ENCODE measurements at regions not wholly inside any gene's neighbourhood (a gene's known extent, or its start where the extent isn't known, plus 50 kb on each side); places are given as distances from the start of the nearest gene placed in this dataset.

GRCh38 chr11:134749040-134749839, 337.2 kb upstream of the B3GAT1 start:
- no peak for DNase-seq (ENCODE audit: low read depth, low spot score)

GRCh38 chr11:134746609-134747008, 334.6 kb upstream of the B3GAT1 start:
- DNase-seq (ENCODE audit: low read depth, low spot score): no peak

- no peak for DNase-seq (ENCODE audit: low read depth, low spot score)
Observed at GRCh38 chr11:134745456-134745855, 333.4 kb upstream of the B3GAT1 start.

GRCh38 chr11:134743820-134744195, 331.8 kb upstream of the B3GAT1 start:
- no peak for DNase-seq (ENCODE audit: low read depth, low spot score)

- DNase-seq (ENCODE audit: low read depth, low spot score): no peak
Observed at GRCh38 chr11:134742956-134743819, 331.1 kb upstream of the B3GAT1 start.

GRCh38 chr11:134742224-134742612, 330.2 kb upstream of the B3GAT1 start:
- no peak for DNase-seq (ENCODE audit: low read depth, low spot score)

GRCh38 chr11:134741453-134742223, 329.6 kb upstream of the B3GAT1 start:
- no peak for DNase-seq (ENCODE audit: low read depth, low spot score)

GRCh38 chr11:134740590-134741261, 328.7 kb upstream of the B3GAT1 start:
- DNase-seq (ENCODE audit: low read depth, low spot score): no peak

- no peak for DNase-seq (ENCODE audit: low read depth, low spot score)
Observed at GRCh38 chr11:134739136-134739535, 327.1 kb upstream of the B3GAT1 start.

GRCh38 chr11:134738581-134738980, 326.5 kb upstream of the B3GAT1 start:
- DNase-seq (ENCODE audit: low read depth, low spot score): no peak

- DNase-seq (ENCODE audit: low read depth, low spot score): no peak
Observed at GRCh38 chr11:134737563-134738510, 325.8 kb upstream of the B3GAT1 start.

- no peak for DNase-seq (ENCODE audit: low read depth, low spot score)
Observed at GRCh38 chr11:134736251-134736947, 324.4 kb upstream of the B3GAT1 start.

- DNase-seq (ENCODE audit: low read depth, low spot score): no peak
Observed at GRCh38 chr11:134734894-134735293, 322.9 kb upstream of the B3GAT1 start.

- DNase-seq (ENCODE audit: low read depth, low spot score): no peak
Observed at GRCh38 chr11:134734141-134734845, 322.3 kb upstream of the B3GAT1 start.

- no peak for DNase-seq (ENCODE audit: low read depth, low spot score)
Observed at GRCh38 chr11:134733646-134734045, 321.6 kb upstream of the B3GAT1 start.

- DNase-seq (ENCODE audit: low read depth, low spot score): no peak
Observed at GRCh38 chr11:134731213-134731961, 319.3 kb upstream of the B3GAT1 start.

- DNase-seq (ENCODE audit: low read depth, low spot score): no peak
Observed at GRCh38 chr11:134730561-134731212, 318.6 kb upstream of the B3GAT1 start.

- DNase-seq (ENCODE audit: low read depth, low spot score): no peak
Observed at GRCh38 chr11:134730101-134730500, 318.1 kb upstream of the B3GAT1 start.

Data from smooth muscle cell of the brain vasculature (primary cell).